ENCODE measurements at regions not wholly inside any gene's neighbourhood (a gene's known extent, or its start where the extent isn't known, plus 50 kb on each side); places are given as distances from the start of the nearest gene placed in this dataset.

GRCh38 chr1:212234431-212235395 is 50.5 kb upstream of the PPP2R5A start:
- TF ChIP-seq POLR2A (IDR thresholded peaks at IDR 0.05) (no peak), CTCF (IDR thresholded peaks at IDR 0.05) (no peak)

Measured in prostate gland (tissue), 2 donors.